Stomach (tissue), 8 donors: ENCODE measurements at regions not wholly inside any gene's neighbourhood (a gene's known extent, or its start where the extent isn't known, plus 50 kb on each side); places are given as distances from the start of the nearest gene placed in this dataset.

Source experiments
- DNase-seq, 2 donors: peaks; one replicate each; pipeline versions ENCODE4 v3.0.0 to v3.0.0-alpha.2; 2013 to 2019
- H3K27ac ChIP-seq, 5 donors: fragments of 200-600 bp in 4 of 5; sonication (generic) in 4 of 5; one replicate each; pipeline ENCODE4 v1.5.1; 2013 to 2019; ENCODE audit warnings: mild to moderate bottlenecking in 1 of 5, moderate library complexity in 1 of 5
- H3K27me3 ChIP-seq, 3 donors: fragments of 200-600 bp; sonication (generic); one replicate each; pipeline ENCODE4 v1.5.1; 2017 to 2019; ENCODE audit warnings: mixed run types in 1 of 3
- H3K36me3 ChIP-seq, 4 donors: fragments of 200-600 bp; sonication (generic); 1 replicate in 3 of 4; 2 replicates in 1 of 4; pipeline ENCODE4 v1.5.1; 2016 to 2019
- H3K4me1 ChIP-seq, 4 donors: fragments of 200-600 bp; sonication (generic); one replicate each; pipeline ENCODE4 v1.5.1; 2016 to 2019
- H3K4me3 ChIP-seq, 4 donors: fragments of 200-600 bp; sonication (generic) in 3 of 4; one replicate each; pipeline ENCODE4 v1.5.1; 2016 to 2019; ENCODE audit warnings: mild to moderate bottlenecking in 1 of 4
- H3K9me3 ChIP-seq, 4 donors: fragments of 200-600 bp; sonication (generic); one replicate each; pipeline ENCODE4 v1.5.1; 2016 to 2019
- EP300 ChIP-seq: sonication (generic); formaldehyde crosslinking; IDR thresholded peaks from one replicate; pipeline ENCODE4 v1.6.1; 2017; ENCODE audit warnings: antibody characterized with exemption
- POLR2A ChIP-seq, 4 donors: fragments of 450-650 bp; IDR thresholded peaks; one replicate each; pipeline ENCODE4 v1.6.1; 2016; ENCODE audit warnings: antibody characterized with exemption in 4 of 4, control low read depth in 2 of 4, mild to moderate bottlenecking in 1 of 4, moderate library complexity in 1 of 4
- POLR2AphosphoS5 ChIP-seq, 3 donors: sonication (generic); formaldehyde crosslinking; IDR thresholded peaks; one replicate each; pipeline ENCODE4 v1.6.1; 2016; ENCODE audit warnings: antibody characterized with exemption in 3 of 3
- WGBS, 5 donors: extraction: QIAGEN DNeasy Blood & Tissue Kit in 3 of 5; methylation state at CpG; one replicate each; pipeline versions ENCODE4 v1.1.5 to v1.1.7; 2013 to 2018; 5-methylcytosine and 5-hydroxymethylcytosine counted together
- intact Hi-C: fragments of 100-400 bp; cut with DNase I; formaldehyde crosslinking; loops from one replicate; pipeline ENCODE4 v1.15.1; 2023; ENCODE audit warnings: low total_unique reads
- TF ChIP-seq, protein P1 (sequence below), 7 experiments: fragments of 450-650 bp in 4 of 7; fragments of 200-600 bp in 3 of 7; sonication (generic) in 3 of 7; IDR thresholded peaks; one replicate each; pipeline ENCODE4 v1.5.1; 2016 to 2019; ENCODE audit warnings: antibody characterized with exemption in 7 of 7, control low read depth in 2 of 7, mild to moderate bottlenecking in 1 of 7
- donor health status: healthy with polysubstance abuse.
- donor health status: Bipolar disorder and iron deficiency.
- donor health status: healthy.

DNA sequence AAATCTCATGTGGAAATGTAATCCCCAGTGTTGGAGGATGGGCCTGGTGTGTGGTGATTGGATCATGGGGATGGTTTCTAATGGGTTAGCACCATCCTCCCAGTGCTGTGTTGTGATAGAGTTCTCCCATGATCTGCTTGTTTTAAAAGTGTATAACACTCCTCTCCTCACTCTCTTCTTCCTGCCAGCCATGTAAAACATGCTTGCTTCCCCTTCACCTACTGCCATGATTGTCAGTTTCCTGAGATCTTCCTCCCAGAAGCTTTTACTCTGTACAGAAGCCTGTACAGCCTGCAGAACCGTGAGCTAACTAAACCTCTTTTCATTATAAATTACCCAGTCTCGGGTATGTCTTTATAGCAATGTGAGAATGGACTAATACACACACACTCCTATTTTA lies 499.1 kb downstream of the RASEF start:
- Histone ChIP-seq H3K27me3 (no peaks in the 10 kb centered on the region), H3K27ac (no peak overlapping the region), H3K9me3 (no peaks in the 10 kb centered on the region), H3K36me3 (no peaks in the 10 kb centered on the region), H3K4me1 (peaks cover 0 to 23% (median 19%) of the 10 kb centered on the region in 4 donors), H3K4me3 (no peak overlapping the region)
- TF ChIP-seq EP300, result no peak
- TF ChIP-seq POLR2AphosphoS5 (IDR thresholded peaks at IDR 0.05), result no peak
- TF ChIP-seq, protein P1, sequence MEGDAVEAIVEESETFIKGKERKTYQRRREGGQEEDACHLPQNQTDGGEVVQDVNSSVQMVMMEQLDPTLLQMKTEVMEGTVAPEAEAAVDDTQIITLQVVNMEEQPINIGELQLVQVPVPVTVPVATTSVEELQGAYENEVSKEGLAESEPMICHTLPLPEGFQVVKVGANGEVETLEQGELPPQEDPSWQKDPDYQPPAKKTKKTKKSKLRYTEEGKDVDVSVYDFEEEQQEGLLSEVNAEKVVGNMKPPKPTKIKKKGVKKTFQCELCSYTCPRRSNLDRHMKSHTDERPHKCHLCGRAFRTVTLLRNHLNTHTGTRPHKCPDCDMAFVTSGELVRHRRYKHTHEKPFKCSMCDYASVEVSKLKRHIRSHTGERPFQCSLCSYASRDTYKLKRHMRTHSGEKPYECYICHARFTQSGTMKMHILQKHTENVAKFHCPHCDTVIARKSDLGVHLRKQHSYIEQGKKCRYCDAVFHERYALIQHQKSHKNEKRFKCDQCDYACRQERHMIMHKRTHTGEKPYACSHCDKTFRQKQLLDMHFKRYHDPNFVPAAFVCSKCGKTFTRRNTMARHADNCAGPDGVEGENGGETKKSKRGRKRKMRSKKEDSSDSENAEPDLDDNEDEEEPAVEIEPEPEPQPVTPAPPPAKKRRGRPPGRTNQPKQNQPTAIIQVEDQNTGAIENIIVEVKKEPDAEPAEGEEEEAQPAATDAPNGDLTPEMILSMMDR (IDR thresholded peaks at IDR 0.05), result no peak
- TF ChIP-seq POLR2A (IDR thresholded peaks at IDR 0.05), result no peak
- intact Hi-C loops, result no loop called here
- 91 to 99% (median 96%) methylated on average over 2 of the region's 2 CpGs for WGBS, 5 donors
- DNase-seq, result no peak

DNA sequence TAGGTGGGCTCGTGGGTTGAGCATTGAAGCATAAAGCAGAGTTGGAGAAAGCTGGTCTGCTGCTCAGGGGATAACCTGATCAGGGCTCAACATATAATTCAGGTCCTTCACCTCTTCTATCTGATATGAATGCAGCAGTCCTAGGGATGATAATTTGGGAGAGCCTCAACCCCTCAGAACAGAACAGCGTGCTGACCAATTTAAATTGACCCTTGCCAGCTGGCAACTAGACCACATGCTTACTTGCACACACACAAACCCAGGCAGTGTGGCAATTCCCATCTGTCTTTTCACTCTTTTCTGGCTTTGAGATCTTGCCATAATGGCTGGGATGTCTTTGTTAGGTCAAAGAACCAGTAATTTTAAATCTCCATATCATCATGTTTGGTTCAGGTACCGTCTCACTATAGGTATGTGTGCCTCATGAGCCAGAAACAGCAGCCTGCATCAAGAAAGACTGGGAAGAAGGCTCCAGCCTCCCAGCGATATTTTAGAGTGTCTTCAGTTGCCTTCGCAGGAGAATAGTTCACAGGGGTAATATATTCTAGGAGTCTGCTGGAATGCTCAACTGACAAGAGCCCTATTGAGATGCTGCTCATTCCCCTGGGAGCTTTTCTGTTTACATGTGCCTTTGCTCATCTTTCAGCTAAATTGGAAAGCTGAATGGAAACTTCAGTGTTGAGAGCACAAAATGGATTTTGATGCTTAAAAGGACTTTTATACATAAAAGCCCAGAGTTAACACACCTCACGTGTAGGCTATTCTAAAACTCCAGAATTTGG lies 497.6 kb downstream of the RASEF start:
- Histone ChIP-seq H3K27ac (no peak overlapping the region), H3K4me1 (peaks cover 0 to 9% (median 5%) of the 10 kb centered on the region in 4 donors), H3K4me3 (no peak overlapping the region), H3K27me3 (no peaks in the 10 kb centered on the region), H3K9me3 (no peaks in the 10 kb centered on the region), H3K36me3 (no peaks in the 10 kb centered on the region)
- WGBS, 5 donors, result 61 to 83% (median 78%) methylated on average over 6 of the region's 6 CpGs
- peak in 1 of 2 donors; percentile 52 for DNase-seq
- no peak for TF ChIP-seq POLR2AphosphoS5 (IDR thresholded peaks at IDR 0.05)
- intact Hi-C loops, result no loop called here

DNA sequence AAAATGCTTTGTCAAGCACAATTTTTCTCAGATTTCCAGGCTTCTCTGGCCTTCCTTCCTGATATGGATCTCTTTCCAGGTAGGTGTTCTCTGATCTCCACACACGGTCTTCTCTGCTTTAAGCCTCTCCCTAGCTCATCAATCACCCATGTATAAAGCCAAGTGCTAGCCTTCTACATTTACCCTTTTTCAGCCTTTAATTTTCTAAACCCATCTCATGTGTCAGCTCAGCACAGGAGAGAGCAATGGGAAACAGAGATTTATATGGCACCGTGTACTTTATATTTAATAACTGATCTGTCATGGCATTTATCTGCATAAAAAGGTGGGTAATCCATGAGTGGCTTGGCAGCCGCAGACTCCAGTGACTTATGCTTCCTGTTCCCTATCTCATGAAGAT lies 495.0 kb downstream of the RASEF start:
- DNase-seq, result no peak
- Histone ChIP-seq H3K27me3 (no peaks in the 10 kb centered on the region), H3K9me3 (no peaks in the 10 kb centered on the region), H3K27ac (no peak overlapping the region), H3K4me1 (no peaks in the 10 kb centered on the region), H3K4me3 (no peak overlapping the region), H3K36me3 (no peaks in the 10 kb centered on the region)
- 80 to 89% (median 84%) methylated on average over 3 of the region's 3 CpGs for WGBS, 5 donors
- TF ChIP-seq EP300 (no peak), POLR2A (IDR thresholded peaks at IDR 0.05) (no peak), POLR2AphosphoS5 (IDR thresholded peaks at IDR 0.05) (no peak)
- TF ChIP-seq, protein P1 (IDR thresholded peaks at IDR 0.05), result no peak
- intact Hi-C loops, result no loop called here

DNA sequence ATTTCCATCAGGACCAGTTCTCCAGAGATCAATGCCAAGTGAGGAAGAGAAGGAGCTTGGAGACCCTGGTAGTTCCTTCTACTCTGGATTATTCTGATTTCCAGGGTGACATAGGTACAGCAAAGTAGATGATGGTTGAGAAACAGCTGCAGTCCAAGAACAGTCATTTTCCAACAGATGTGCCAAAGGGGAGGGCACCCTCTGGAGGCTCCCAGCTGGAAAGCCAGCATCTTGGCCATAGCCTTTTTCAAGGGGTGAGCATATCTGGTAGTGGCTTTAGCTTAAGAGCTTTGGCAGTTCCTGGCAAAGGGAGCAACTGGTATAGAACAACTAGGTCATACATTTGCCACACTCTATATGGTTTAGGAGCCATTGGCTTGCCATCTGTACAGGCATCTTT lies 492.7 kb downstream of the RASEF start:
- no peak overlapping the region for H3K27ac ChIP-seq
- no peak overlapping the region for H3K4me3 ChIP-seq
- no peaks in the 10 kb centered on the region for H3K27me3 ChIP-seq
- no peaks in the 10 kb centered on the region for H3K4me1 ChIP-seq
- H3K9me3 ChIP-seq, result peaks cover 0 to 11% (median 0%) of the 10 kb centered on the region in 4 donors
- TF ChIP-seq, protein P1 (IDR thresholded peaks at IDR 0.05), result no peak
- TF ChIP-seq POLR2A (IDR thresholded peaks at IDR 0.05) (no peak), EP300 (no peak), POLR2AphosphoS5 (IDR thresholded peaks at IDR 0.05) (no peak)
- no peaks in the 10 kb centered on the region for H3K36me3 ChIP-seq
- DNase-seq, result no peak
- intact Hi-C loops, result no loop called here

DNA sequence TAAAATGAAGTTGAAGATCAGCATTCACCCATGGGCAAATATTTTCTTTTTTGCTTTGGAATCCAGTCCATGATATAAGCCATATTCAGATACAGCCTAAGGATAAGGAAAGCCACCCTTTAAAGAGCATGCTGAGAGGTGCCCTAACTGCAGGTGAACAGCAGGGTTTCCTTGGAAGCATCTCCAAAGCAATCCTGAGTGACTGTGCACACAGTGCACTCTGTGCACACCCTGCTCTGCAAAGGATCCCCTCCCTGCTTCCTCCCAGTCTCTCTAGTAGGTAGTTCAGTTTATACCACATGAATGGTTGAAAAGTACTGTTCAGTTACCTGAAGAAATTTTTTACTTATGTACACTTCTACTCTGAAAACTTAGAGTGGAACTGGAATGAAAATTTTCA lies 491.4 kb downstream of the RASEF start:
- no peaks in the 10 kb centered on the region for H3K4me1 ChIP-seq
- no peaks in the 10 kb centered on the region for H3K27me3 ChIP-seq
- H3K9me3 ChIP-seq, result peaks cover 0 to 17% (median 0%) of the 10 kb centered on the region in 4 donors
- no peak overlapping the region for H3K27ac ChIP-seq
- TF ChIP-seq, protein P1 (IDR thresholded peaks at IDR 0.05), result no peak
- TF ChIP-seq EP300, result no peak
- no peak for TF ChIP-seq POLR2AphosphoS5 (IDR thresholded peaks at IDR 0.05)
- TF ChIP-seq POLR2A (IDR thresholded peaks at IDR 0.05), result no peak
- H3K4me3 ChIP-seq, result no peak overlapping the region
- DNase-seq, result no peak
- intact Hi-C loops, result no loop called here
- H3K36me3 ChIP-seq, result no peaks in the 10 kb centered on the region
